HFFc6 (cell line): ENCODE measurements at regions not wholly inside any gene's neighbourhood (a gene's known extent, or its start where the extent isn't known, plus 50 kb on each side); places are given as distances from the start of the nearest gene placed in this dataset.
A peak's percentile ranks its signal among the peaks of the same experiment; 100 is the strongest.

Experiments
- DNase-seq: peaks from one replicate; pipeline ENCODE4 v3.0.0-alpha.2; 2018
- H3K27ac Mint-ChIP-seq: 2 replicates; pipeline ENCODE4 v1.8.0; 2020; ENCODE audit warnings: mild to moderate bottlenecking, mixed read lengths
- H3K27me3 Mint-ChIP-seq: 2 replicates; pipeline ENCODE4 v1.8.0; 2021; ENCODE audit warnings: mild to moderate bottlenecking, moderate library complexity, mixed read lengths; ENCODE audit not compliant: insufficient read depth
- H3K36me3 Mint-ChIP-seq: 2 replicates; pipeline ENCODE4 v1.8.0; 2021; ENCODE audit warnings: low read depth, mixed read lengths
- H3K4me1 Mint-ChIP-seq: 2 replicates; pipeline ENCODE4 v1.8.0; 2020; ENCODE audit warnings: low read depth, mixed read lengths
- H3K4me3 Mint-ChIP-seq: 2 replicates; pipeline ENCODE4 v1.8.0; 2020; ENCODE audit warnings: mild to moderate bottlenecking, moderate library complexity, mixed read lengths
- H3K9me3 Mint-ChIP-seq: 2 replicates; pipeline ENCODE4 v1.8.0; 2020; ENCODE audit warnings: mild to moderate bottlenecking, mixed read lengths
- CTCF ChIP-seq: fragments of 200-600 bp; sonication (generic); IDR thresholded peaks from 2 replicates; pipeline ENCODE4 v1.5.0; 2021; ENCODE audit warnings: antibody characterized with exemption, mild to moderate bottlenecking

- Mint-ChIP-seq H3K4me3 (no peak overlapping the region), H3K27me3 (no peaks in the 10 kb centered on the region), H3K4me1 (peaks cover 20% of the 10 kb centered on the region; the same call in 1 of the 2 replicates), H3K36me3 (peaks cover 8% of the 10 kb centered on the region; the same call in 1 of the 2 replicates), H3K27ac (no peak overlapping the region), H3K9me3 (peaks cover 8% of the 10 kb centered on the region)
- no peak for TF ChIP-seq CTCF
- DNase-seq: no peak
These were observed 424.6 kb downstream of the PABPC4L start for GRCh38 chr4:133776961-133777360.

GRCh38 chr4:133776503-133776902 is 425.1 kb downstream of the PABPC4L start:
- no peak overlapping the region for H3K4me3 Mint-ChIP-seq
- no peaks in the 10 kb centered on the region for H3K27me3 Mint-ChIP-seq
- no peak for DNase-seq
- peaks cover 20% of the 10 kb centered on the region; the same call in 1 of the 2 replicates for H3K4me1 Mint-ChIP-seq
- no peak overlapping the region for H3K27ac Mint-ChIP-seq
- peaks cover 8% of the 10 kb centered on the region for H3K9me3 Mint-ChIP-seq
- TF ChIP-seq CTCF: no peak
- H3K36me3 Mint-ChIP-seq: peaks cover 8% of the 10 kb centered on the region; the same call in 1 of the 2 replicates

GRCh38 chr4:133775881-133776280 is 425.7 kb downstream of the PABPC4L start:
- H3K27me3 Mint-ChIP-seq: no peaks in the 10 kb centered on the region
- H3K9me3 Mint-ChIP-seq: peaks cover 8% of the 10 kb centered on the region
- DNase-seq: peak; percentile 65
- TF ChIP-seq CTCF: no peak
- H3K4me1 Mint-ChIP-seq: peaks cover 20% of the 10 kb centered on the region; the same call in 1 of the 2 replicates
- H3K36me3 Mint-ChIP-seq: peaks cover 8% of the 10 kb centered on the region; the same call in 1 of the 2 replicates
- H3K4me3 Mint-ChIP-seq: no peak overlapping the region
- no peak overlapping the region for H3K27ac Mint-ChIP-seq

GRCh38 chr4:133775469-133775868 is 426.1 kb downstream of the PABPC4L start:
- Mint-ChIP-seq H3K9me3 (peaks cover 12% of the 10 kb centered on the region), H3K36me3 (peaks cover 12% of the 10 kb centered on the region; the same call in 1 of the 2 replicates), H3K27ac (no peak overlapping the region), H3K4me3 (no peak overlapping the region), H3K27me3 (no peaks in the 10 kb centered on the region), H3K4me1 (peaks cover 20% of the 10 kb centered on the region; the same call in 1 of the 2 replicates)
- TF ChIP-seq CTCF: no peak
- no peak for DNase-seq

GRCh38 chr4:133759428-133759827 is 442.2 kb downstream of the PABPC4L start:
- Mint-ChIP-seq H3K27ac (no peak overlapping the region), H3K36me3 (no peaks in the 10 kb centered on the region), H3K9me3 (no peaks in the 10 kb centered on the region; the same call in 1 of the 2 replicates), H3K27me3 (no peaks in the 10 kb centered on the region), H3K4me1 (no peaks in the 10 kb centered on the region), H3K4me3 (no peak overlapping the region)
- no peak for TF ChIP-seq CTCF
- DNase-seq: no peak

GRCh38 chr4:133741766-133742165 is 459.8 kb downstream of the PABPC4L start:
- H3K27ac Mint-ChIP-seq: no peak overlapping the region
- H3K9me3 Mint-ChIP-seq: peaks cover 8% of the 10 kb centered on the region
- H3K36me3 Mint-ChIP-seq: no peaks in the 10 kb centered on the region; the same call in 1 of the 2 replicates
- no peaks in the 10 kb centered on the region for H3K4me1 Mint-ChIP-seq
- H3K27me3 Mint-ChIP-seq: peaks cover 7% of the 10 kb centered on the region
- DNase-seq: no peak
- H3K4me3 Mint-ChIP-seq: no peak overlapping the region
- no peak for TF ChIP-seq CTCF
